Brain microvascular endothelial cell (primary cell): ENCODE measurements at regions not wholly inside any gene's neighbourhood (a gene's known extent, or its start where the extent isn't known, plus 50 kb on each side); places are given as distances from the start of the nearest gene placed in this dataset.

Source experiments
- DNase-seq: peaks from one replicate; pipeline ENCODE4 v3.0.0-alpha.2; 2020
- H3K27ac ChIP-seq: fragments of 250-450 bp; sonication (Bioruptor Pico); 2 replicates; pipeline ENCODE4 v1.5.1; 2020; ENCODE audit warnings: mild to moderate bottlenecking, moderate library complexity
- H3K27me3 ChIP-seq: fragments of 250-450 bp; sonication (Bioruptor Pico); replicated peaks from 2 replicates; pipeline ENCODE4 v1.5.1; 2020; ENCODE audit warnings: mild to moderate bottlenecking
- H3K36me3 ChIP-seq: fragments of 250-450 bp; sonication (Bioruptor Pico); replicated peaks from 2 replicates; pipeline ENCODE4 v1.5.1; 2020; ENCODE audit warnings: mild to moderate bottlenecking
- H3K4me3 ChIP-seq: 2 replicates; pipeline ENCODE4 v1.5.1; 2011; ENCODE audit warnings: low read depth, mild to moderate bottlenecking, control low read depth, low read length, moderate library complexity
- in situ Hi-C: cut with HindIII; loops from 2 replicates; pipeline ENCODE4 v1.10.0; 2017; ENCODE audit warnings: low sequenced_read_pairs, low pct_ligation_motif_present
- TF ChIP-seq, protein P1 (sequence below): IDR thresholded peaks from 2 replicates; pipeline ENCODE4 v1.5.1; 2011; ENCODE audit warnings: low read depth, mild to moderate bottlenecking, moderate library complexity, low read length, control low read depth, inconsistent platforms; ENCODE audit errors: missing control alignments

DNA sequence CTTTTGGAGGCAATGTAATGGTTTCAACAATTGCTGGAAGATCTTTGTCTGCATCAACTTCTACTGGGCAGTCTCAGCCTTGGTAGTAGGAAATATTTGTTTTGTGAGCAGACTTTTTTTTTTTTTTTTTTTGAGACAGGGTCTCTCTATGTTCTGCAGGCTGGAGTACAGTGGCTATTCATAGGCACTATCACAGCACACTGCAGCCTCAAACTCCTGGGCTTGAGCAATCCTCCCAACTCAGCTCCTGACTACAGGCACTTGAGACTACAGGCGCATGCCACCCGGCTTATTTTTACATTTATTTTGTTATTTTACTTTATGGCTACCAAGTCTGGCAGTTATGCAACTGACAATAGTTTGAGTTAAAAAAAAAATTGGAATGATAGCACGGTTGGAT is 187.3 kb downstream of the SNX18 start:
- Histone ChIP-seq H3K4me3 (no peak overlapping the region), H3K27ac (no peak overlapping the region), H3K36me3 (no peaks in the 10 kb centered on the region), H3K27me3 (no peaks in the 10 kb centered on the region)
- in situ Hi-C loops, result no loop called here
- TF ChIP-seq, protein P1, sequence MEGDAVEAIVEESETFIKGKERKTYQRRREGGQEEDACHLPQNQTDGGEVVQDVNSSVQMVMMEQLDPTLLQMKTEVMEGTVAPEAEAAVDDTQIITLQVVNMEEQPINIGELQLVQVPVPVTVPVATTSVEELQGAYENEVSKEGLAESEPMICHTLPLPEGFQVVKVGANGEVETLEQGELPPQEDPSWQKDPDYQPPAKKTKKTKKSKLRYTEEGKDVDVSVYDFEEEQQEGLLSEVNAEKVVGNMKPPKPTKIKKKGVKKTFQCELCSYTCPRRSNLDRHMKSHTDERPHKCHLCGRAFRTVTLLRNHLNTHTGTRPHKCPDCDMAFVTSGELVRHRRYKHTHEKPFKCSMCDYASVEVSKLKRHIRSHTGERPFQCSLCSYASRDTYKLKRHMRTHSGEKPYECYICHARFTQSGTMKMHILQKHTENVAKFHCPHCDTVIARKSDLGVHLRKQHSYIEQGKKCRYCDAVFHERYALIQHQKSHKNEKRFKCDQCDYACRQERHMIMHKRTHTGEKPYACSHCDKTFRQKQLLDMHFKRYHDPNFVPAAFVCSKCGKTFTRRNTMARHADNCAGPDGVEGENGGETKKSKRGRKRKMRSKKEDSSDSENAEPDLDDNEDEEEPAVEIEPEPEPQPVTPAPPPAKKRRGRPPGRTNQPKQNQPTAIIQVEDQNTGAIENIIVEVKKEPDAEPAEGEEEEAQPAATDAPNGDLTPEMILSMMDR, result no peak
- no peak for DNase-seq

DNA sequence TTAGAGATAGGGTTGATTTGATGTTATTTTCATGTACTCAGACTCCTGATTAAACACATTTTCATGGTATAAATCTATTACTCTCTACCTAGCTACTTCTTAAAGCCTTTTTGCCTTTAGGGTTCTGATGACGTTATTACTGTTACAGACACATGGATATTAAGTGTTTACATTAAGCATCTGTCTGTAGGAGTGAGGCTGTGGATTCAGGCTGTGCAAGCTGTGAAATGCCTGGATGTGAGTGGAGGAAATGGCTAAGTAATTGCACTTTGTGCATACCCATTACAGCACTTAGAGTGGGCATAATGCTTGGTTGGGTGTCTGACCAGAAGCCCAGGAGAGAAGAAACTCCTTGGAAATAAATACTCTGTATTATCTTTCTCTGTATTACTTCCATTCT is 186.8 kb downstream of the SNX18 start:
- H3K36me3 ChIP-seq, result no peaks in the 10 kb centered on the region
- no peak for DNase-seq
- no peak overlapping the region for H3K4me3 ChIP-seq
- H3K27me3 ChIP-seq, result no peaks in the 10 kb centered on the region
- H3K27ac ChIP-seq, result no peak overlapping the region
- in situ Hi-C loops, result no loop called here
- TF ChIP-seq, protein P1, result no peak

DNA sequence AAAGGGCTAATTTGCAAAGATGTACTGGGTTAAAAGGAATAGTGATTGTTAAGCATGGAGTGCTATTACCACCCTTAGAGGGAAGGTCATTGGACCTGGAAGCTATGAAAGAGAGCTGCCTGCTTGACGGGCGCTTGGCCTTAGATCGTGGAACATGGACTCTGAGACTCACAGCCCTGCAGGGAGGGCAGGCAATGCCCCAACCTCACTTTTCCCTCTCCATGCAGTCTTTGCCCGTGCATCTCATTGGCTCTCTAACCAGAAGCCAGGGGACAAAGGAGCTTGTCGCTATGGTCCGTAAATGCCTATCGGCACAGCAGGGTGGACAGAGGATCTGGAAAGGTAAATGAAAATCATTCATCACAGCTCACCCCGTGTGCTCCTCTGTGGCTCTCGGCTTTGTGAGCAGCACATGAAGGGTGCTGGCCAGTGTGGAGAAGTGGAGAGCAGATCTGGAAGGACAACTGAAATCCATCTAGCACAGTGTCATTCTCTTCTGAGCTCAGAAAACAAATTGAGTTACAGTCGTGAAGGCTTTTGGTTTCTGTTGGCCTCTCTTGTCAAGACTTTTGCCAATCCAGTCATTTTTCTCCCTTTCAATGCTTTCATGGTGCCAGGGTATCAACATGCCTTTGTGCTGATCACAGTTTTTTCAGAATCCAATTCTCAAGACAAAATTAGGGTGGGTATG is 186.2 kb downstream of the SNX18 start:
- TF ChIP-seq, protein P1, result no peak
- H3K36me3 ChIP-seq, result no peaks in the 10 kb centered on the region
- no peak overlapping the region for H3K27ac ChIP-seq
- H3K27me3 ChIP-seq, result no peaks in the 10 kb centered on the region
- in situ Hi-C loops, result no loop called here
- DNase-seq, result no peak
- H3K4me3 ChIP-seq, result no peak overlapping the region

DNA sequence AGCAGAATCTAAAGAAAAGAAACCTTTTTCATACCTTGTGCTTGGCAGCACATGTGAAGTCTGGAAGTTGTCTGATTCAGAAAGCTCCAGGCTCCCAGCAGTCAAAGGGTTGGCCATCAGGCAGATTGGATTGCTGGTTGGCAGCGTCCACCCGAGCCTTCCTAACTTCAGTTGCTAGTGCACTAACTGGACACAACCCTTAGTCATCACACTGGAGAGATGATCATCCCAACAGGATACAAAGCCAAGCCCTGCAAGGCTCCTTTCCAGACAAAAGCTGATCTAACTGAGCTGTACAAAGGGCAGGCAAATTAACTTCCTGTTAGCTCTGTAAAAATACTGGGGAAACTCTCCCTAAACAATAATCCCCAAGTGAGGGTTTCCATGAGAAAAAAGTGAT is 185.6 kb downstream of the SNX18 start:
- DNase-seq, result peak; percentile 67
- no peak overlapping the region for H3K27ac ChIP-seq

DNA sequence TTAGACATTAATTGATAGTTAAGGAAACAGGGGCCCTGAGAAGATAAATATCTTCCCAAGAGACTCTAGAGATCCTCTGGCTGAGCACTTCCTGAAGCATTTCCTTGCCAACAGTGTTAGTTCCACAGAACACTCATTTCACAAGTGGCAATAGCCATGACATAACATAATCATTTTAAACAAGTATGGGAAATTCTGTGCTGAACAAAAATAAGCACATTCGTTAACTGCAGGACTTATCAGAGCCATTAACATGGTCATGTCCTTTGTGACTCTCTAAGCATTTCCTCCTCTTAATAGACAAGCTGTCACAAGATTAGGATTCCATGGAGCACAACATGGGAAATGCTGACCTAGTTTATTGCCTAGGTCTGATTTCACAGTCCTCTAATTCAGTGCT is 184.9 kb downstream of the SNX18 start:
- in situ Hi-C loops, result no loop called here
- Histone ChIP-seq H3K4me3 (no peak overlapping the region), H3K36me3 (no peaks in the 10 kb centered on the region), H3K27ac (no peak overlapping the region), H3K27me3 (no peaks in the 10 kb centered on the region)
- TF ChIP-seq, protein P1, result no peak
- no peak for DNase-seq

More for the DNA sequence above, 185.6 kb downstream of the SNX18 start:
- Histone ChIP-seq H3K36me3 (no peaks in the 10 kb centered on the region), H3K4me3 (no peak overlapping the region), H3K27me3 (no peaks in the 10 kb centered on the region)
- in situ Hi-C loops, result no loop called here
- TF ChIP-seq, protein P1, result no peak
